GM12872 (cell line): ENCODE measurements at regions not wholly inside any gene's neighbourhood (a gene's known extent, or its start where the extent isn't known, plus 50 kb on each side); places are given as distances from the start of the nearest gene placed in this dataset.

Experiments
- CTCF ChIP-seq: IDR thresholded peaks from 3 replicates; pipeline ENCODE4 v1.5.1; 2011; ENCODE audit warnings: low read depth, mild to moderate bottlenecking, low read length, moderate library complexity; ENCODE audit not compliant: insufficient read depth

GRCh38 chr20:54922636-54923035 lies 447.2 kb downstream of the DOK5 start:
- TF ChIP-seq CTCF: no peak

- no peak for TF ChIP-seq CTCF
Measured at GRCh38 chr20:54922096-54922495, 446.7 kb downstream of the DOK5 start.

- no peak for TF ChIP-seq CTCF
Measured at GRCh38 chr20:54920491-54920890, 445.1 kb downstream of the DOK5 start.

- no peak for TF ChIP-seq CTCF
Measured at GRCh38 chr20:54914995-54915394, 439.6 kb downstream of the DOK5 start.

- TF ChIP-seq CTCF: no peak
Measured at GRCh38 chr20:54909702-54910101, 434.3 kb downstream of the DOK5 start.

- TF ChIP-seq CTCF: no peak
Measured at GRCh38 chr20:54897787-54898186, 422.4 kb downstream of the DOK5 start.

- TF ChIP-seq CTCF: no peak
Measured at GRCh38 chr20:54891907-54892306, 416.5 kb downstream of the DOK5 start.

- TF ChIP-seq CTCF: no peak
Measured at GRCh38 chr20:54879393-54879792, 404.0 kb downstream of the DOK5 start.
